ENCODE measurements at regions not wholly inside any gene's neighbourhood (a gene's known extent, or its start where the extent isn't known, plus 50 kb on each side); places are given as distances from the start of the nearest gene placed in this dataset.

DNA sequence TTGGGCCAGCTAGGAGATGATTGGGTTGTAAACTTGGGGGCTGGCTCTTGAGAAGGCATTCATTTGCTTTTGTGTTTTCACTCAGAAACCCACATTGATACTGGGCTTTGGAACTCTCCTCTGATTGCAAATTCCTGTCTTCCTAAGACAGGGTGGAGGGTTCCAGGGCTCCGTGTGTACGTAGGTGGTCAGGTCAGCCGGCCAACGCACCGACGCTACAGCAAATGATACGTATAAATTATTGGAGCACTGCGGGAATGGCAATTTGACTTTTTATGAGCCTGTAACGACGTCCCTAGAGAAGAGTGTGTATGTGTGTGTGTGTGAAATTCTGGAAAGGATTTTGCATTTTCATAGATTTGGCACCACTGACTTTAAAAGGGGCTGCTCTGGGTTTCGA is 236.9 kb downstream of the SHOX start:
- TF ChIP-seq NFATC3 (IDR thresholded peaks at IDR 0.05) (no peak), POLR2AphosphoS5 (IDR thresholded peaks at IDR 0.05; ENCODE audit: control insufficient read depth, insufficient read depth, low read depth, low read length) (no peak), FOXA1 (IDR thresholded peaks at IDR 0.05; ENCODE audit: borderline replicate concordance) (no peak), PTTG1 (tag; IDR thresholded peaks at IDR 0.05; ENCODE audit: low read depth) (no peak), ZNF274 (IDR thresholded peaks at IDR 0.05; ENCODE audit: borderline replicate concordance, low read depth, low read length) (no peak), ZFPM2 (CRISPR knock-in tag; IDR thresholded peaks at IDR 0.05) (no peak), MIER1 (IDR thresholded peaks at IDR 0.05; ENCODE audit: low read depth) (no peak), CBFB (CRISPR knock-in tag; IDR thresholded peaks at IDR 0.05) (no peak), JUNB (CRISPR knock-in tag; conservative IDR thresholded peaks at IDR 0.05) (no peak), EP300 (IDR thresholded peaks at IDR 0.05; ENCODE audit: low read length) (no peak), GATAD2A (IDR thresholded peaks at IDR 0.05) (no peak), ATF7 (IDR thresholded peaks at IDR 0.05) (no peak), CBX3 (IDR thresholded peaks at IDR 0.05; ENCODE audit: borderline replicate concordance in 1 of 2, low read length in 2 of 2) (no peak), CTCF (IDR thresholded peaks at IDR 0.05 in 2 of 3, conservative IDR thresholded peaks at IDR 0.05 in 1 of 3; ENCODE audit: insufficient read depth in 2 of 3, low read depth in 1 of 3, low read length in 3 of 3) (no peak)
